Kidney epithelial cell (primary cell): ENCODE measurements at regions not wholly inside any gene's neighbourhood (a gene's known extent, or its start where the extent isn't known, plus 50 kb on each side); places are given as distances from the start of the nearest gene placed in this dataset.

ENCODE experiments used
- DNase-seq: peaks from one replicate; pipeline ENCODE4 v3.0.0-alpha.2; 2010; ENCODE audit warnings: low read depth
- H3K27me3 ChIP-seq: 2 replicates; pipeline ENCODE4 v1.6.0; 2011; ENCODE audit warnings: low read length; ENCODE audit not compliant: control insufficient read depth, insufficient read depth
- H3K36me3 ChIP-seq: 2 replicates; pipeline ENCODE4 v1.5.1; 2011; ENCODE audit warnings: low read length; ENCODE audit not compliant: control insufficient read depth, insufficient read depth
- H3K4me3 ChIP-seq: 2 replicates; pipeline ENCODE4 v1.5.1; 2011; ENCODE audit warnings: low read depth, mild to moderate bottlenecking, control low read depth, low read length
- TF ChIP-seq, protein P1 (sequence below): IDR thresholded peaks from 2 replicates; pipeline ENCODE4 v1.5.1; 2011; ENCODE audit warnings: mild to moderate bottlenecking, moderate library complexity, low read length, control low read depth, inconsistent platforms; ENCODE audit not compliant: insufficient read depth, poor library complexity, severe bottlenecking

DNA sequence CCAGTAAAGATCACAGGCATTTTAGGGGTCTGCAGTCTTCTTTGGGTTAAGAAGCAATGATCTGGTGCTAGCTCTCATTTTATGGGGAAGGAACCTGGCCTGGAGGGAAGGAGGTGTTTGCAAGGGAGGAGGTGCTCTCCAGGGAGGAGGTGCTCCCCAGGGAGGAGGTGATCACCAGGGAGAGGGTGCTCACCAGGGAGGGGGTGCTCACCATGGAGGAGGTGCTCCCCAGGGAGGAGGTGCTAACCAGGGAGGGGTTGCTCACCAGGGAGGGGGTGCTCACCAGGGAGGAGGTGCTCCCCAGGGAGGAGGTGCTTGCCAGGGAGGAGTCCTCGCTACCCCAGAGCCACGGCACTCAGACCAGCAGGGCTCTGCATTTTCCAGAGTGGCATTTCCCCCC lies 115.7 kb downstream of the TLE3 start:
- no peaks in the 10 kb centered on the region for H3K36me3 ChIP-seq
- H3K4me3 ChIP-seq, result no peak overlapping the region
- DNase-seq, result no peak
- TF ChIP-seq, protein P1, sequence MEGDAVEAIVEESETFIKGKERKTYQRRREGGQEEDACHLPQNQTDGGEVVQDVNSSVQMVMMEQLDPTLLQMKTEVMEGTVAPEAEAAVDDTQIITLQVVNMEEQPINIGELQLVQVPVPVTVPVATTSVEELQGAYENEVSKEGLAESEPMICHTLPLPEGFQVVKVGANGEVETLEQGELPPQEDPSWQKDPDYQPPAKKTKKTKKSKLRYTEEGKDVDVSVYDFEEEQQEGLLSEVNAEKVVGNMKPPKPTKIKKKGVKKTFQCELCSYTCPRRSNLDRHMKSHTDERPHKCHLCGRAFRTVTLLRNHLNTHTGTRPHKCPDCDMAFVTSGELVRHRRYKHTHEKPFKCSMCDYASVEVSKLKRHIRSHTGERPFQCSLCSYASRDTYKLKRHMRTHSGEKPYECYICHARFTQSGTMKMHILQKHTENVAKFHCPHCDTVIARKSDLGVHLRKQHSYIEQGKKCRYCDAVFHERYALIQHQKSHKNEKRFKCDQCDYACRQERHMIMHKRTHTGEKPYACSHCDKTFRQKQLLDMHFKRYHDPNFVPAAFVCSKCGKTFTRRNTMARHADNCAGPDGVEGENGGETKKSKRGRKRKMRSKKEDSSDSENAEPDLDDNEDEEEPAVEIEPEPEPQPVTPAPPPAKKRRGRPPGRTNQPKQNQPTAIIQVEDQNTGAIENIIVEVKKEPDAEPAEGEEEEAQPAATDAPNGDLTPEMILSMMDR, result no peak
- H3K27me3 ChIP-seq, result peaks cover 6% of the 10 kb centered on the region

DNA sequence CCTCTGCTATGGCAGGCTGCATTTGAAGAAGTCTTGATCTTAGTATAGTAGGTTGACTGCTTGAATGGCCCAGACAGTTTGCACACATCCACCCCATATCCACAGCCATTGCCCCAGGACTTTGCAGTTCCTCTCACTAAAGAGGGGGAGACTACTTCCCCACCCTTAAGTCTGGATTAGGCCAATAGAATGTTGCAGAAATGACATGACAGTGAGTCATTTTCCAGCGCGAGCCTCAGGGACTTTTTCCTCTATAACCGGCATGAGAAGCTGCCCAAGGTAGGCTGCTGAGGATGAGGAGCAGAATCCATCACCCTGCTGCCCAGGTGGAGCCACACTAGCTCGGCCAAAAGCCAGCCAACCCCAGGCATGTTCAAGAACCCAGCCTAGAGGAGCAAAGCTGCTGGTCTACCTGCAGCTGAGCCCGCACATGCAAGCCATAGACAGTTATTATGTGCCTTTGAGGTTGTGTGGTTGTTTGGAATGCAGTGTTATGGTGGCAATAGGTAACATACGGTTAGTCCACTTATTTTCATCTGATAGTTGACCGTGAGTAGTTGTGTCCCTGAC lies 113.9 kb downstream of the TLE3 start:
- Histone ChIP-seq H3K4me3 (no peak overlapping the region), H3K36me3 (no peaks in the 10 kb centered on the region), H3K27me3 (peaks cover 8% of the 10 kb centered on the region)
- DNase-seq, result no peak
- TF ChIP-seq, protein P1, result no peak

DNA sequence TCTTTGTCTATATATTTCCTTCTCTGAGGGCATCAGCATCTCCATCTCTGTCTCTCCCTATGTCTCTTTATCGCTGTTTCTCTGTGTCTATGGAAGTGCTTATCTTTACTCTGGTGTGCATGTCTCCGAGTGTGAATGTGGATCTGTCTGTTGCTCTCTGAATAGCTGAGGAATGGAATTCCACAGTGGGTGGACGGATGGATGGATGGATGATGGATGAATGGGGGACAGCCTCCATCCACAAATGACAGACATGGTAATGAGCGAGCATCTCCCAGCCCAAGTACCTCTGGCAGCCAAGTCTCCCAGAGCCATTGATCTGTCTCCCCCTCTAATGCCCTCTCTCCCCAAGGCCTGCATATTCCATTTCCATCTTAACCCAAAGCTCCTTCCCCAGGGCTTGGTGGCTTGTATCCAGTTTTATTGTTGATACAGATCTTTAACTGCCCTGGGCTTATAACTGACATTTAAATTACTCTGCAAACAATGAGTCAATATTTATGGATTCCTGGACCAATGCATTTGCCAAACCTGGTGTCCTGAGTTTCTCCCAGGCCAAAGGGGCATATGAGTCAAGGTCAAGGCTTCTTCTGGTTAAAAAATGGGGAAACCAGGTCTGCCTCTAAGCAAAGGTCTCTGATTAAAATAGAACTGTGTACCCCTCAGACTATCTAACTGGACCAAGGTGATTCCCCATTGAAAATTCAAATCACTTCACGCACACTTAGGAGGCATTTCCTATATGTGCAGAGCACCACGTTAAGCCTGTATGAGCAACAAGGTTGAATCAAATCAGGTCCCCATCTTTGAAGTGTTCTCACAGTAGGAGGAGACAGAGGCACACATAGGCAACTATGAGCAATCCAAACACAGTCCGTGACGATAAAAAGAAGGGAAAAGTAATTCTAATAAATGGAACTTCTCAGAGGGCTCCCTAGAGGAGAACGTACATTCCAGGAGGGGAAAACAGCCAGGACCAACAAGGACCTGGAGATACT lies 109.9 kb downstream of the TLE3 start:
- TF ChIP-seq, protein P1, result no peak
- Histone ChIP-seq H3K4me3 (no peak overlapping the region), H3K36me3 (no peaks in the 10 kb centered on the region), H3K27me3 (peaks cover 37% of the 10 kb centered on the region)
- no peak for DNase-seq

DNA sequence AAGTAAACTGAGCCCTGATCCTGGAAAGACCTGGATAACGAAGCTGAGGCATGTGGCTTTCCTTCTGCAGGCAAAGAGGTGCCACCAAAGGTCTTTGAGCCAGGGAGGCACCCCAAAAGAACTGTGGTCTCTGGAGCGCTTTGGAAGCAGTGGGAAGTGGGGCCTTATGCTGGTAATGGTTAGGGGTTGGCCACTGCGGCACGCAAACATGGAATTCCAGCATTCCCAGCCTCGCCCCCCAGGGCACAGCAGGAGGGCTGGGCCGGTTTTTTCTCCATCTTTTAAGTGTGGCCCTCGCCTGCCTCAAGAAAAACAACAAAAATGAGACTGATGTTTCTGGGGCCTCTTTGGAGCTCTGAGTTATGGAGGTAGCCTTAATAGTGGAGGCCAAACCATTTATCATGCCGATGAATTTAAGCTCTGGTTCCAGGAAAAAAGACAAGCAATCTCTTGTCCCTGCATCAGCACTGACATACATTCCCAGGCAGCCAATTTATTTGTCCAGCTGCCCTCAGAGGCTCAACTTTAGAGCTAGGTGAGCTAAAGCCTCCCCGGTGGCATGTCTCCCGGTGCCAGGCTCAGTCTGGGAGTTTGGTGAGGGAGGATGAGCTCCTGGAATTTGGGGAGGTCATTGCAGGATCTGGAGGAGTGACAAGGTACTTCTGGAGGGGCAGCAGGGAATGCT lies 109.0 kb downstream of the TLE3 start:
- no peak for DNase-seq
- H3K27me3 ChIP-seq, result peaks cover 39% of the 10 kb centered on the region
- H3K36me3 ChIP-seq, result no peaks in the 10 kb centered on the region
- H3K4me3 ChIP-seq, result no peak overlapping the region
- TF ChIP-seq, protein P1, result no peak

DNA sequence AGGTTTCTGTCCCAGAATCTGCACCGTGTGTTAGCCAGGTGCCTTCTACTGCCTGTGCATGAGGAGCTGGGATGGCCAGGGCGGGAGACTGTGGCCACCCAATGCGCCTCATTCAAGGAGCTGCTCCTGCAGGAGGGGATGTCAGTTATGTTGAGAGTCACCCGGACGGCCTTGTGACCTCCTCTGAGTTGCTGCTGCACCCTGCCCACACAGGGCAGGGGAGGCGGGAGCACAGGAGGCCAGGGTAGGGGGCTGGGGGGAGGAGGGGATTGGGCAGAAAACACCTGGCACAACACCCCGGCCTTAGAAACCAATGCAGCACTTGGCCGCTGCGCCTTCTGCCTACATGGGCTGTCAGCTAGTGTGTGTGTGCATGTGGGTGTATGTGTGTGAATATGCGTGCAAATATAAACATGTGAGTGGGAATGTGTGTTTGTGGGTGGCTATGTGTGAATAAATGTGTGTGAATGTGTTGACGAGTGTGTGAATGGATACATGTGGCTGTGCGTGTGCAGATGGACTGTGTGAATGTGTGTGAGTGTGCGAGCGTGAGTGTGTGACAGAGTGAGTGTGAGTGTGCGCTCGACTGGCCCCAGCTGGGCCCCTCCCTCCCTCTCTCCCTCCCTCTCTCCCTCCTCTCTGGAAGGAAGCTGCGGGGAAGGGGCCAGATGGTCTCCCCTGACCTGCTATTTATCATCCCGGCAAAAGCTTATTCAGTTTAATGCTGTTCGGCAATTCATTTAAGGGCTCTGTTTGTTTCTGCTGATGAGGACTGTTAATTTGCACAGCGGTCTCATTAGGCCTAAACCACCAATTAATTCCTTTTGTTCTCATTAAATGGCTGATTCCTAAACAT lies 106.9 kb downstream of the TLE3 start:
- TF ChIP-seq, protein P1, result no peak
- Histone ChIP-seq H3K4me3 (no peak overlapping the region), H3K27me3 (peaks cover 42% of the 10 kb centered on the region), H3K36me3 (no peaks in the 10 kb centered on the region)
- no peak for DNase-seq
